Stimulated activated naive CD8-positive, alpha-beta T cell treated with anti-CD3 and anti-CD28 coated beads, Interleukin-15, Interleukin-2, amounts not matched to agents 100 U/mL and 50 U/mL, for 24 hours (primary cell): ENCODE measurements at regions not wholly inside any gene's neighbourhood (a gene's known extent, or its start where the extent isn't known, plus 50 kb on each side); places are given as distances from the start of the nearest gene placed in this dataset.
"Not testable (repeated sequence)": the region's sequence is repeated elsewhere in the genome, so short reads cannot be mapped to it uniquely, and the experiment has no call there.

Experiments used
- ATAC-seq: fragments of 150-1000 bp; cut with Tn5 transposase; one replicate; pipeline ENCODE4 v1.10.0; 2021
- DNase-seq: peaks from one replicate; pipeline ENCODE4 v3.0.0; 2021

- no peak for ATAC-seq
Measured at GRCh38 chr5:85549229-85549628, 1068.5 kb upstream of the COX7C start.

DNA sequence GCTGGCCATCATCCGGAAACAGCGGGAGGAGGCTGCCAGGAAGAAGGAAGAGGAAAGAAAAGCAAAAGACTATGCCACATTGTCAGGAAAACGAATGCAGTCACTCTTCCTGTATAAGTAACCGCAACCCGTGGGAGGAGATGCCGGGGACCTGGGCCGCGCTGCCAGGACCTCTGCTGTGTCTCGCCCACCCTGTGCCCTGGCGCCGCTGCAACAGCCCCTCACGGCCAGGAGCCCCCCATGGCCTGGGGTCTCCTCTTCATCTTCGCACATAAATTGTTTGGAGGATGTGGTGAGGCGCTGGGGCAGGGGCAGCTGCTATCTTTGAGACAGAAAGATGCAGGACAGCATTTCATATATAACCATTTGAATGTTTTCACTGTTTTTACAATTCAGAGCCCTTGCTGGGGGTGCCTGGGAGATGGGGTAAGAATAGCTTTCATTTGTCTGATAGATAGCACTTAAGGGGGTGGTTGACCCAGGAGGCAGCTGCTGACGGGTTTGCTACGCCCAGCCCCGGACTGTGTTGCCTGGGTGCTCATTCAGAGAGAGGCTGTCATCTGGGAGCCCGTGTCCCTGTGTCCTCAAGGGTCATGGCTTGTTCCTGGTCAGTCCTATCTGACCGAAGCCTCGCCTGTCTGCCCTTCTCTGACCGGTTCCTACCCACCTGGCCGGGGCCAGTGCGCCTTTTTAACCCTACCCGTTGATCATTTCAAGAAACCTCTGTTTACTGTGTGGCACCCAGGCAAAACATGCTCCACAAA lies 1067.7 kb upstream of the COX7C start:
- DNase-seq (no peak), ATAC-seq (no peak)

More at GRCh38 chr5:85549229-85549628, 1068.5 kb upstream of the COX7C start:
- no peak for DNase-seq

- ATAC-seq: no peak
- no peak for DNase-seq
Measured at GRCh38 chr5:85556464-85556863, 1061.3 kb upstream of the COX7C start.

- ATAC-seq (no peak), DNase-seq (no peak)
Measured at GRCh38 chr5:85576666-85577065, 1041.1 kb upstream of the COX7C start.

GRCh38 chr5:85587806-85588205 lies 1029.9 kb upstream of the COX7C start:
- DNase-seq, ATAC-seq: not testable (repeated sequence)

DNA sequence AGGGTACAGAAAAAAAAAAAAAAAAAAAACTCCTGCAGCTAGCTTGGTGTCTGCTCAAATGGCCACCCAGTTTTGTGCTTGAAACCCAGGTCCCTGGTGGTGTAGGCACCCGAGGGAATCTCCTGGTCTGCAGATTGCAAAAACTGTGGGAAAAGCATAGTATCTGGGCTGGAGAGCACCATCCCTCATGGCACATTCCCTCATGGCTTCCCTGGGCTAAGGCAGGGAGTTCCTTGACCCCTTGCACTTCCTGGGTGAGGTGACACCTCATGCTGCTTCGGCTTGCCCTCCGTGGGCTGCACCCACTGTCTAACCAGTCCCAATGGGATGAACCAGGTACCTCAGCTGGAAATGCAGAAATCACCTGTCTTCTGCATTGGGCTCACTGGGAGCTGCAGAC lies 1029.5 kb upstream of the COX7C start:
- not testable (repeated sequence) for DNase-seq, ATAC-seq

DNA sequence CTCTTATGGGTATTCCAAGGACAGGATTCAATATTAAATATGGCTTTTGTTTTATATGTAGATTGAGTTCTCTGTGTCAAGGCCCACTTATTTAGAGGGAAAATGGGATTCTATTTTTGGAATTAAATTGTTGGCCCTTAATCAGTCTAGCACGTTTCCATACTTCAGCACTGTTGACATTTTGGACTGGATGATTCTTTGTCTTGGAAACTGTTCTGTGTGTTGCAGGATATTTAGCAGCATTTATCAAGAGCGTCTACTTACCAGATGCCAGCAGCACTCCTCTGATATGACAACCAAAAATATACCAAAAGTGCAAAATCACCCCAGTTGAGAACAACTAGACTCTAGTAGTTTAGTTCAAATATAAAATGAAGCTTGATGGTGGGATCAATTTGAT lies 1027.0 kb upstream of the COX7C start:
- ATAC-seq: no peak
- no peak for DNase-seq

- DNase-seq: no peak
Measured at GRCh38 chr5:85591311-85591710, 1026.4 kb upstream of the COX7C start.

DNA sequence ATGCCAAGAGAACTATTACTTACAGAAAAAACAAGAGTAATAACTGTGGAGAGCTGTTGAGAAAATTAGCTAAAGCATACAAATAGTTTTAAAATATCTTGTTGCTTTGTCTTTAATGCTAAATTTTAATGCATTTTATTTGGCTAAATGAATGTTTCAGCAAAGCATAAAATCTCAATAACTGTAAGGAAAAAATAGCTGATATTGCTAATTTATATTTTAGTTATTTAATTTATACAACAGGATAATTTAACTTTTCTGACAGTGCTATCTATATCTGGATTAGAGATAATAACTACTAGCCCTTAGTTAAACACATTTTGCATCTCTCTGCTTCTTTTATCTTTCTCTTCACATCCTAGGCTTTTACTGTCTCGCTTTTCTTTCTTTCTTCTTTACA lies 1014.9 kb upstream of the COX7C start:
- no peak for DNase-seq
- ATAC-seq: no peak

More at GRCh38 chr5:85591311-85591710, 1026.4 kb upstream of the COX7C start:
- no peak for ATAC-seq

- ATAC-seq (no peak), DNase-seq (no peak)
Measured at GRCh38 chr5:85604378-85604777, 1013.4 kb upstream of the COX7C start.

- no peak for ATAC-seq
- no peak for DNase-seq
Measured at GRCh38 chr5:85604786-85605185, 1013.0 kb upstream of the COX7C start.

DNA sequence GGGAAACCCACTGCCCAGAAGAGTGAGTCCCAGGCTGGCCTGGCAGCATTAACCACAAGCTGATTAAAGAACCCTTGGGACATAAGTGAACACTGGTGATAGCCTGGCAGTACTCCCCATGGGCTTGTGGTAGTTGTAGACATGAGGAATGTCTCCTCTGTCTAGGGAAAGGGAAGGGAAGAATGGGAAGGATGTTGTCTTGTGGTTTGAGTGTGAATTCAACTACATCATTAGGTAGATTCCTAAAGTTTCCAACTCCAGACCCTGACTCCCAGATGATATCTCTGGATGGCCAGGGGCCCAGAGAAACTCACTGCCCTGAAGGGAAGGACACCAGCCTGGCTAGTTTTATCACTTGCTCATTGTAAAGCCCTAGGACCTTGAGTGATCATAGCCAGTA lies 1012.4 kb upstream of the COX7C start:
- no peak for ATAC-seq

DNA sequence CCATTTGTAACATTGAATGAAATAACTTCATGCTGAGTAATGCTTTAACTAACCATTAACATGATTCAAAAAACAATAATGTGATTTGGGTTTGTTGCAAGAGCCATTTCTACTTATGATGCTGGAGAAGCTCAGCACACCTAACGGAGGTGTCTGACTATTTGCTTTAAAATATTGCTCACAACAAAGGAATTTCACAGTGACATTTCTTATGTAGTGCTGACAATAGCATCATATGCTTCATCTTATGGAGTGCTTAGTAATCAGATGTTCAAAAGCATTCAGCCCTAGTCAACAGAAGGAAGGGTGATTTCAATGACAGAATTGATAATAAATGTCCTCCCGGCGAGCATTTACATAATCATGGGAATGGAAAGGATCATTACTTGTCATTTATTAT lies 1003.3 kb upstream of the COX7C start:
- no peak for DNase-seq
- no peak for ATAC-seq

More for the DNA sequence above, 1012.4 kb upstream of the COX7C start:
- DNase-seq: no peak

DNA sequence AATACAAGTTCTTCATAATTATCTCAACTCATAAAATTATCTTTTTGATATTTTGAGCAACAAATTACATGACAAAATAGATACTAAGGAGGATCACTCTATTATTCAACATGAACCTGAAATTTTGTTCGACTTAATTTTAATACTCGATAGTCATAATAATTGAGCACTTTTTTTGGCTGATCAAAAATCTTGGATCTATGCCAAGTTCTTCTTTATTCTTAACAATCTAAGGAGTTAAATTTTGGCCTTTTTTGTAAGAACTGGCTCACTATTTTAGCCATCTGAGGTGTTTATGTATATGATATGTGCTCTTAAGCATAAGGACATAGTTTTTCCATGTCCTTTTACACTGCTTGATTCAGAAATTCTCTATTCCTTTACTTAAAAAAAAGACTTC lies 996.1 kb upstream of the COX7C start:
- no peak for ATAC-seq

DNA sequence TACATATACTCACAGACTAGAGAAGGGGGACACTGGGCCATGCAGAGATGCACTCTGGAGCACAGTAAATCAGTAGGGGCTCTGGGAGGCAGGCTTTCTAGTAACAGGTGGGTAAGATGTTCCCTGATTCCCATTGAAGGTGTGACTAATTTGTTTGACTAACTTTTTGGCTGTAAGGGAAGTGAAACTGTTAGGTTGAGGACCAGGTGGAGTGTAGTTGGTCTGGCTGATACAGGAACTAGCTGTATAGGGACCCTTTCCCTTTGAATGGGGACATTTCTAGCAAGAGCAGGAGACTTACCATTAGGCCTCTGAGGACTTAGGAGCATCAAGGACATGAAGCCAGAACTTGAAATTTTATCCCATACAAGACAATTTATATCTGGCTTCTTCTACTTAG lies 989.6 kb upstream of the COX7C start:
- DNase-seq (no peak), ATAC-seq (no peak)

More for the DNA sequence above, 996.1 kb upstream of the COX7C start:
- DNase-seq: no peak

DNA sequence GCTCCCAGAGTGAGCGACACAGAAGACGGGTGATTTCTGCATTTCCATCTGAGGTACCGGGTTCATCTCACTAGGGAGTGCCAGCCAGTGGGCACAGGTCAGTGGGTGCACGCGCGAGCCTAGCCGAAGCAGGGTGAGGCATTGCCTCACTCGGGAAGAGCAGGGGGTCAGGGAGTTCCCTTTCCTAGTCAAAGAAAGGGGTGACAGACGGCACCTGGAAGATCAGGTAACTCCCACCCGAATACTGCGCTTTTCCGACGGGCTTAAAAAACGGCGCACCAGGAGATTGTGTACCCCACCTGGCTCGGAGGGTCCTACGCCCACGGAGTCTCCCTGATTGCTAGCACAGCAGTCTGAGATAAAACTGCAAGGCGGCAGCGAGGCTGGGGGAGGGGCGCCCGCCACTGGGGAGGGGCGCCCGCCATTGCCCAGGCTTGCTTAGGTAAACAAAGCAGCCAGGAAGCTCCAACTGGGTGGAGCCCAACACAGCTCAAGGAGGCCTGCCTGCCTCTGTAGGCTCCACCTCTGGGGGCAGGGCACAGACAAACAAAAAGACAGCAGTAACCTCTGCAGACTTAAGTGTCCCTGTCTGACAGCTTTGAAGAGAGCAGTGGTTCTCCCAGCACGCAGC lies 979.1 kb upstream of the COX7C start:
- DNase-seq, ATAC-seq: not testable (repeated sequence)

GRCh38 chr5:85646036-85646435 lies 971.7 kb upstream of the COX7C start:
- DNase-seq: no peak
- no peak for ATAC-seq

- no peak for DNase-seq
- no peak for ATAC-seq
Measured at GRCh38 chr5:85646641-85647040, 971.1 kb upstream of the COX7C start.

DNA sequence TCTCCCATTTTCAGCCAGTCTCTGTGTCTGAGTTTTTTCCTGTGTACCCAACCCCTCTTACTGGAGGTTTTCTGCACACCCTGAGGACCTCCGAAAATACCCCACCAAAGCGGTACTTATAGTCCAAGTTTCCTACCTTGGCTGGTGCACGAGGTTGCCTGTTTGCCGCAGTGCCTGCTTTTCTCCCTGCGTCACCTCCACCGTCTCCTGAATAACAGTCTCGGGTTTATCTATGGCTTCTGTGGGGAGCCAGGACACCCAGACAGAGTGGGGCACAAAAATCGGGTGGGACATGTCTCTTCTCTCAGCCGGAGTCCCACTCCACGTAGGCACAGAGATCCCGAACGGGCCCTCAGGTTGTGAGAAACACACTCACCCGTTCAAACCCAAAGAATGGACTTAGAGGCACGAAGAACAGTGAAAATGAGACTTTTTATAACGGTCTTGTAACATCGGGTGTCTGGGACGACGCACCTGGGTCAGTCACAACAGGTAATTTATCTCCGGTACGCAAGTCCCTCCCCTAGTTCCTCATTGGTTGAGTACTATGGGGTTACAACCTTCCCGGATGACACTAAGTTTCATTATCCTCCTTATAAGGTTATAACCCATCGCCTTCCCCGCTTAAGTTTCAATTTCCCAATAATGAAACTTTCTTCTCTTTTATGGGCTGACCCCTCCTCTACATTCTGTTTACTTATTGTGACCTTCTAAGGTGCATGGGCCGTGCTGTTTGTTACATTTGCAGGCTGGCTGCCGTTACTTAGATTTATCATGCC lies 970.2 kb upstream of the COX7C start:
- DNase-seq (no peak), ATAC-seq (no peak)

- no peak for ATAC-seq
- no peak for DNase-seq
Measured at GRCh38 chr5:85648495-85648894, 969.2 kb upstream of the COX7C start.

- ATAC-seq: no peak
- no peak for DNase-seq
Measured at GRCh38 chr5:85651731-85652130, 966.0 kb upstream of the COX7C start.

DNA sequence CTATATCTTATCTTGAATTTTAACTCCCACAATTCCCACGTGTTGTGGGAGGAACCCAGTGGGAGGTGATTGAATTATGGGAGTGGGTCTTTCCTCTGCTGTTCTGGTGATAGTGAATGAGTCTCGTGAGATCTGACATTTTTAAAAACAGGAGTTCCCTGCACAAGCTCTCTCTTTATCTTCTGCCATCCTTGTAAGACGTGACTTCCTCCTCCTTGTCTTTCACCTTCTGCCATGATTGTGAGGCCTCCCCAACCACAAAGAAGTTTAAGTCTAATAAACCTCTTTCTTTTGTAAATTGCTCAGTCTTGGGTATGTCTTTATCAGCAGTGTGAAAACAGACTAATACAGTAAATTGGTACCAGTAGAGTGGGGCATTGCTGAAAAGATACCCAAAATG lies 963.6 kb upstream of the COX7C start:
- ATAC-seq, DNase-seq: not testable (repeated sequence)

DNA sequence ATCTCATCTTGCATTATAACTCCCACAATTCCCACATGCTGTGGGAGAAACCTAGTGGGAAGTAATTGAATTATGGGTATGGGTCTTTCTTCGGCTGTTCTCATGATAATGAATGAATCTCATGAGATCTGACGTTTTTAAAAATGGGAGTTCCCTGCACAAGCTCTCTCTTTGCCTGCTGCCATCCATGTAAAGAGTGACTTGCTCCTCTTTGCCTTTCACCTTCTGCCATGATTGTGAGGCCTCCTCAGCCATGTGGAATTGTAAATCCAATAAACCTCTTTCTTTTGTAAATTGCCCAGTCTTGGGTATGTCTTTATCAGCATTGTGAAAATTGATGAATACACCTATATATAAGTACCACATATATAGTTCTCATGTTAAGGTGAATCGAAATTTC lies 961.7 kb upstream of the COX7C start:
- DNase-seq: no peak
- no peak for ATAC-seq
